Lung (tissue), 11 donors: ENCODE measurements at regions not wholly inside any gene's neighbourhood (a gene's known extent, or its start where the extent isn't known, plus 50 kb on each side); places are given as distances from the start of the nearest gene placed in this dataset.

Experiments used
- ATAC-seq: fragments of 200-7000 bp; cut with Tn5 transposase; one replicate; pipeline ENCODE4 v1.9.1; 2020; ENCODE audit warnings: moderate number of reproducible peaks; ENCODE audit not compliant: insufficient read depth, low FRiP score
- DNase-seq, 3 donors: peaks; one replicate each; pipeline ENCODE4 v3.0.0-alpha.2; 2013 to 2017
- H3K27ac ChIP-seq, 2 donors: one replicate each; pipeline ENCODE4 v1.5.1; 2013; ENCODE audit warnings: mild to moderate bottlenecking in 2 of 2, moderate library complexity in 2 of 2, control low read depth in 1 of 2, inconsistent platforms in 1 of 2, low read depth in 1 of 2, low read length in 1 of 2
- H3K27me3 ChIP-seq, 3 donors: one replicate each; pipeline ENCODE4 v1.5.1; 2013; ENCODE audit warnings: low read length in 2 of 3; ENCODE audit not compliant: control insufficient read depth in 3 of 3, insufficient read depth in 3 of 3
- H3K36me3 ChIP-seq, 4 donors: one replicate each; pipeline ENCODE4 v1.5.1; 2013; ENCODE audit warnings: low read length in 4 of 4, mild to moderate bottlenecking in 1 of 4, moderate library complexity in 1 of 4; ENCODE audit not compliant: control insufficient read depth in 4 of 4, insufficient read depth in 4 of 4
- H3K4me1 ChIP-seq, 5 donors: one replicate each; pipeline ENCODE4 v1.5.1; 2013; ENCODE audit warnings: low read length in 5 of 5, mild to moderate bottlenecking in 2 of 5, moderate library complexity in 1 of 5; ENCODE audit not compliant: control insufficient read depth in 5 of 5, insufficient read depth in 5 of 5
- H3K4me3 ChIP-seq: one replicate; pipeline ENCODE4 v1.5.1; 2013; ENCODE audit warnings: mild to moderate bottlenecking, control low read depth, moderate library complexity
- H3K9ac ChIP-seq, 2 donors: one replicate each; pipeline ENCODE4 v1.5.1; 2013; ENCODE audit warnings: low read length in 2 of 2, control low read depth in 1 of 2; ENCODE audit not compliant: insufficient read depth in 1 of 2
- H3K9me3 ChIP-seq, 4 donors: one replicate each; pipeline ENCODE4 v1.5.1; 2013; ENCODE audit warnings: low read length in 3 of 4, mild to moderate bottlenecking in 1 of 4, moderate library complexity in 1 of 4; ENCODE audit not compliant: control insufficient read depth in 4 of 4, insufficient read depth in 3 of 4
- CTCF ChIP-seq: IDR thresholded peaks from 2 replicates; pipeline ENCODE4 v1.5.1; 2012; ENCODE audit warnings: mild to moderate bottlenecking; ENCODE audit errors: control extremely low read depth, extremely low read depth
- WGBS, 2 donors: extraction: QIAGEN DNeasy Blood & Tissue Kit; methylation state at CpG; one replicate each; pipeline ENCODE4 v1.1.7; 2013; 5-methylcytosine and 5-hydroxymethylcytosine counted together
- donor health status: control.
- donor health status: control.
- donor health status: Bipolar disorder and iron deficiency.
- donor health status: healthy.
- donor health status: DM: yes; HTN: yes; CAD: no.

- DNase-seq: no peak
- H3K4me3 ChIP-seq: no peak overlapping the region
- H3K36me3 ChIP-seq: no peaks in the 10 kb centered on the region
- H3K9ac ChIP-seq: no peak overlapping the region
- no peaks in the 10 kb centered on the region for H3K27me3 ChIP-seq
- 69 to 84% methylated on average over 2 of the region's 2 CpGs for WGBS, 2 donors
- H3K9me3 ChIP-seq: peaks cover 0 to 4% (median 2%) of the 10 kb centered on the region in 4 donors
- H3K4me1 ChIP-seq: no peaks in the 10 kb centered on the region
- H3K27ac ChIP-seq: no peak overlapping the region
- ATAC-seq: no peak
- TF ChIP-seq CTCF: no peak
Measured at GRCh38 chr2:155442088-155442487, 743.6 kb downstream of the KCNJ3 start.

GRCh38 chr2:155431004-155431507 is 732.6 kb downstream of the KCNJ3 start:
- ATAC-seq (no peak), DNase-seq (no peak)
- Histone ChIP-seq H3K36me3 (no peaks in the 10 kb centered on the region), H3K9ac (no peak overlapping the region), H3K27ac (no peak overlapping the region), H3K9me3 (peaks cover 0 to 3% (median 0%) of the 10 kb centered on the region in 4 donors), H3K4me1 (no peaks in the 10 kb centered on the region), H3K27me3 (no peaks in the 10 kb centered on the region), H3K4me3 (no peak overlapping the region)
- 93 to 96% methylated on average over 9 of the region's 9 CpGs for WGBS, 2 donors
- TF ChIP-seq CTCF: no peak

- H3K27ac ChIP-seq: no peak overlapping the region
- H3K4me3 ChIP-seq: no peak overlapping the region
- 61 to 77% methylated on average over 1 of the region's 1 CpG for WGBS, 2 donors
Measured at GRCh38 chr2:155427470-155427869, 729.0 kb downstream of the KCNJ3 start.

More at GRCh38 chr2:155427470-155427869, 729.0 kb downstream of the KCNJ3 start:
- ATAC-seq: no peak
- no peaks in the 10 kb centered on the region for H3K36me3 ChIP-seq
- no peaks in the 10 kb centered on the region for H3K27me3 ChIP-seq
- no peaks in the 10 kb centered on the region for H3K4me1 ChIP-seq
- H3K9me3 ChIP-seq: no peaks in the 10 kb centered on the region
- H3K9ac ChIP-seq: no peak overlapping the region
- TF ChIP-seq CTCF: no peak
- DNase-seq: no peak
